Ovary (tissue), 3 donors: ENCODE measurements at regions not wholly inside any gene's neighbourhood (a gene's known extent, or its start where the extent isn't known, plus 50 kb on each side); places are given as distances from the start of the nearest gene placed in this dataset.

Source experiments
- CTCF ChIP-seq, 3 donors: fragments of 450-650 bp in 2 of 3; fragments of 200-600 bp in 1 of 3; IDR thresholded peaks; one replicate each; pipeline versions ENCODE4 v1.5.1 to v1.8.0; 2016 to 2022; ENCODE audit warnings: antibody characterized with exemption in 3 of 3, mild to moderate bottlenecking in 1 of 3
- EP300 ChIP-seq: sonication (generic); formaldehyde crosslinking; IDR thresholded peaks from one replicate; pipeline ENCODE4 v1.6.1; 2017; ENCODE audit warnings: antibody characterized with exemption
- POLR2A ChIP-seq: fragments of 450-650 bp; IDR thresholded peaks from one replicate; pipeline ENCODE4 v1.6.1; 2017; ENCODE audit warnings: antibody characterized with exemption, mild to moderate bottlenecking, moderate library complexity
- donor health status: DM: no; HTN: no; CAD: no.

- TF ChIP-seq CTCF (IDR thresholded peaks at IDR 0.05) = no peak
- no peak for TF ChIP-seq POLR2A
- TF ChIP-seq EP300 = no peak
Observed at GRCh38 chr7:114303301-114303700, 111.3 kb upstream of the FOXP2 start.
